GM18502 (cell line): ENCODE measurements at regions not wholly inside any gene's neighbourhood (a gene's known extent, or its start where the extent isn't known, plus 50 kb on each side); places are given as distances from the start of the nearest gene placed in this dataset.

Experiments used
- ATAC-seq: cut with Tn5 transposase; IDR thresholded peaks from one replicate; pipeline ENCODE4 v1.9.1; 2021; ENCODE audit warnings: mild to moderate bottlenecking; ENCODE audit not compliant: unreplicated experiment, poor library complexity

DNA sequence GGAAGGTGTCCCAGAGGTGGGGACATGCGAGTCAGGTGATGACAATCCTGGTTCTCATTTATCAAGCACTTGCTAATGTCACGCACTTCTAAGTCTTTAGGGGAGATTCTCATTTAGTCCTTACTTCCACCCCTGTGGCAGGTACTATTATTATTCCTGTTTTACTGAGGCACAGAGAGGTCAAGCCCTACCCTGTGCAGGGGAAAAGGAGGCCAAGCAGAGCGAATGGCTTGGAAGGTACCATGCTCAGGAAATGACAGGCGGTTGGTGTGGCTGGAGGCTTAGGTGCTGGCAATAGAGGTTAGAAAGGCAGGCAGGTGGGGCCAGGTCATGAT is 268.9 kb downstream of the UACA start:
- no peak for ATAC-seq

DNA sequence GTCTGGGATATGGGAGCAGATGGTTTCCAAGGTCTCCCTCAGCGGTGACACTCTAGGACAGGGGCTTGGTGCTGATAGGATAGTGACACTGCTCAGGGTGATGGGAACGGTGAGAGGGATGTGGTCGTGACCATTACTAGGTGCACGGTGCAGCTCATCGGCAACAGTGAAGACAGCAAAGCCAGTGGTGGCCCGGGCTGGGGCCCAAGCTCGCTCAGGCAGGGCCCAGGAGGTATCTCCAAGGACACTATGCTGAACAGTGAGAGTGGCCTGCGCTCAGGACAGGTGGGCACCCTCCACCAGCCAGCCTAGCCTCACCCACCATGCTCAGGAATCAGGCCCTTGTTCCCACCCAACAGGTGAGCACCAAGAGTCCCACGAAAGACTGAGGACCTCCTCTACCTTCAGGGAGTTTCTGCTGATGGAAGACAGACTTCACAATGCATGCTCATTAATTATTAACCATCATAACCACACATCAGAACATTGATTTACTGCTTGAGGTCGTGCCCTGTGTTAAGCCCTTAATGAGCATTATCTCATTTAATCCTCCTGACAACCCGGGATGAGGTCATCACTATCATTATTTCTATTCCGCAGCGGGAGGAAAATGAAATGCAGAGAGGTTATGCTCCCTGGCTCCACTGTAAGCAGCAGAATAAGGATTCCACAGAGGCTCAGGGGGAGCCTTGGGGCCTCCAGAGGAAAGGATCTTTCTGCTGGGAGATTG is 269.4 kb downstream of the UACA start:
- no peak for ATAC-seq

DNA sequence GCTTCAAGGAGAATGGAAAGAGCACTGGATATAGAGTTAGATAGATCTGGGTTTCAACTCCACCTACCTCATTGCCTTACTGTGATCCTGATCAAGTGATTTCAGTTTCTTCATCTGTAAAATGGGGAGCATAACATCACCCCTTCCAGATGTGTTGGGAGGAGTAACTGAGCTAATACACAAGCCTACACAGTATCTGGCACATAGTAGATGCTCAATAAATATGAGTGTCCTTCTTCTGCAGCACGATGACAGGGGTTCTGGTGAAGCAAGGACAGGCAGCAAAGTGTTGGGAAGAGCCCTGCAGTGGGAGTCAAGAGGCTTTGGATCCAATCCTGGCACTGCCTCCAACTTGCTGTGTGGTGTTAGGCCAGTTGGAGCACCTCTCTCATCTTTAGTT is 270.0 kb downstream of the UACA start:
- no peak for ATAC-seq

DNA sequence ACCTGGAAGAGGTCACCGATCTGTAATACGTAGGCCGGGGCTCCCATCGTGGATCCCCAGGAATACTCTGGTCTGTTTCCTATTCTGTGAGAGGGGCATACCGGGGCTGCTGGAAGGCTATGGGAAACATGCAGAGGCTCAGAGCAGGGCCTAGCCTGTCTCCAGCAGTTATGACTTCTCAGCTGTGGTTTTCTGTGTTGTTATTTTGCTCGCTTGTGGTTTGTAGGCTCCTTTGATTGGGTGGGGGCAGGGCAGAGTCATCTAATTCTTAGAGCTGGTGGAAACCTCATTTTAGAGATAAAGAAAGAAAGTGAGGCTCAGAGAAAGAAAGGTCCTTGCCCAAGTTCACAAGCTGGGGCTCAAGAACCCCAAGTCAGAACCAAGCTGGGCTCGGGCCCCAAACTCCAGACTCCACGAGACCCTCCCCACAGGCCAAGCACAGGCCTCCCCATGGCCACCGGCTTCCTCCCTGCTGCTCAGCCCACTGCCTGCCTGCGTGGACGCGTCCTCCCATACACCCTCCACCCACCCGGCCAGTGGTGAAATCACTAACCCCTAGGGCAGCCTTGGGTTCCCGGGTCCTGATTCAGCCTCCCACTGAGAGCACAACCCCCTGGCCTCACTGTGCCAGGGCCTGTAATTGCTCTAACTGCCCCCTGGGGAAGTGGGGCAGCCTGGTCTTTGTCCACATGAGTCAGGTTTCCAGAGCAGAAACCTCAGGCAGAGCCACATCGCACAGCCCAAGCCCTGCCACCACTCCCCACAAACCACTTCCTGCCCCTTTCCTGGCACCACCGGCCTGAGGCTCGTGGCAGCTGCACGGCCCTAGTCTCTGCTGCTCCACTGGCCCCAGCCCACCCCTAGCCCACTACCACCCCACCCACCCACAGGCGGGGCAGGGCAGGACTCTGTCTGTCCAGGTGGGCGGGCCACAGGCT is 270.8 kb downstream of the UACA start:
- ATAC-seq = peak; percentile 55

DNA sequence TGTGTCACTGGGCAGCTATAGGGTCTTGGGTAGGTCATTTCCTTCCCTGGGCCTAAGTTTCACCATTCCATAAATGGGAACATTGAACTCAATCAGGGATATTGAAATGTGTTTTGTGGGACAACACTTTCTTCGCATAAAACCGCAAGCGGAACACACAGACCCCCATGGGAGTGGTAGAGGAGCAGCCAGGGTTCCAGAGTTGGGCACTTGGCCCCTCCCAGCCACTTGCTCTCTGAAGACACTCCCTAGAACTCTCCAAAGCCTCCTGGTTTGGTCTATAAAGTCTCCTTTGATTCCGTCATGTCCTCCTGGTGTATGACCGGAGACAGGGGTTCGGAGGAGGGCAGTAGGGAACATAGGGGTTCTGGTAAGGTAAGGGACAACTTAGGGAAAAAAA is 271.7 kb downstream of the UACA start:
- ATAC-seq = no peak

DNA sequence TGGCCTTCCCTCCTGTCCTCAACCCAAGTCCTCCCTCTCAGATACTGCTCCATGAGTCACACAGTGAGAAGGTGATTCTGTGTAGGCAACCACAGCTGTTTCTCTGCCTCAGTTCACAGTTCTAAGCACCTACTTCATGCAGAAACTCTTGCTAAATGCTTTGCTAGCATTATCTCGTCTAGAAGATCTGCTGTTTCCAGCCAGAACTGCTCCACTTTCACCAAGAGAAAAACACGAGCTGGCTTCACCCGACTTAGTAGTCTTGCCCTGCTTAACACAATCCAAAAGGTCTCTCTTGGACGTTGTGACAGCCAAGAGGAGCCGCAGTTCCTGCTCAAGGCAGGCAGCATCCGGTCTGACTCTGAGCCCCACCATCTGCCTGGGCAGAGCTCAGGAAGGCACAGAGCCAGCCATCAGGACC is 272.1 kb downstream of the UACA start:
- no peak for ATAC-seq

DNA sequence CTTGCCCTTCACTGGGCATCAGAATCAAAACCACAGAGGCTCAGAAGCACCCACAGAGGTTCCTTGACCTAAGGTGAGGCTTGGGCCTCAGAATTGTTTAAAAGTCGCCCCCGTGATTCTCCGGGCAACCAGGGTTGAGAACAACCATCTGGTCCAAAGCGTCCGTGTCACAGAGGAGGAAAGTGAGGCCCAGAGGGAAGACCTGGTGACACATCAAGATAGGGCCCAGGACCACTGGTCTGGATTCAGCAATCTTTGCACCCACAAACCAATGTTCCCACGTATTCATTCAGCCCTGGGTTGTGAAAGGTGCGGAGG is 272.6 kb downstream of the UACA start:
- ATAC-seq = no peak

DNA sequence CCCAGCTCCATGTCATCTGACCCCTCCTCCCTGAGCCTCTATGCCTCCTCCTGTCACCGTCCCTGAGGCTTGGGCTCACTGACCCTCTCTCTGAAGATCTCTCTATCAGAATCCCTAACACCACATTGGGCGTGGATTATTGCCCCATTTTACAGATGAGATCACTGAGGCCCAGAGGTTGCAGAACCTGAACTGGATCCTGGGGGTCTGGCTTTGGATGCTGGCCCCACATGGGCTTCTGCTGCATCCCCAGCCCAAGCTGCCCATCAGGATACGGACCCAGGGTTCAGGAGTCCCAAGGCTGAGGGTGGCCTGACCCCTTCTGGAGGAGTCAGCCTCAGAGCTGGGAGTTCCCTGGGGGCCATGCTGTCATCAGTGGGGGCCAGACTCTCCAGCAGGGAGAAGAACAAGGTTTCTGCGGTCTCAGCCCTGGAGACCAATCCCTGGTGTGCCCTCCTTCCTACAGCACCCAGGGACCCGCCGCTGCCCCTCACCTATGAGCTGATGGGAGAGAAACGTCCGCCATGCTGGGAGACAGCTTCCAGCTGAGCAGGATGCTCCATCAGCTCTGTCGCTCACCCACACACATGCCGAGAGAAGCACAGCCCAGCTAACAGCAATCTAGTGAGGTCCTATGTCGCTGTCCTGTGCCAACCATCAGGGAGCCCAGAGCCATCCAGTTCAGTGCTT is 273.1 kb downstream of the UACA start:
- no peak for ATAC-seq

DNA sequence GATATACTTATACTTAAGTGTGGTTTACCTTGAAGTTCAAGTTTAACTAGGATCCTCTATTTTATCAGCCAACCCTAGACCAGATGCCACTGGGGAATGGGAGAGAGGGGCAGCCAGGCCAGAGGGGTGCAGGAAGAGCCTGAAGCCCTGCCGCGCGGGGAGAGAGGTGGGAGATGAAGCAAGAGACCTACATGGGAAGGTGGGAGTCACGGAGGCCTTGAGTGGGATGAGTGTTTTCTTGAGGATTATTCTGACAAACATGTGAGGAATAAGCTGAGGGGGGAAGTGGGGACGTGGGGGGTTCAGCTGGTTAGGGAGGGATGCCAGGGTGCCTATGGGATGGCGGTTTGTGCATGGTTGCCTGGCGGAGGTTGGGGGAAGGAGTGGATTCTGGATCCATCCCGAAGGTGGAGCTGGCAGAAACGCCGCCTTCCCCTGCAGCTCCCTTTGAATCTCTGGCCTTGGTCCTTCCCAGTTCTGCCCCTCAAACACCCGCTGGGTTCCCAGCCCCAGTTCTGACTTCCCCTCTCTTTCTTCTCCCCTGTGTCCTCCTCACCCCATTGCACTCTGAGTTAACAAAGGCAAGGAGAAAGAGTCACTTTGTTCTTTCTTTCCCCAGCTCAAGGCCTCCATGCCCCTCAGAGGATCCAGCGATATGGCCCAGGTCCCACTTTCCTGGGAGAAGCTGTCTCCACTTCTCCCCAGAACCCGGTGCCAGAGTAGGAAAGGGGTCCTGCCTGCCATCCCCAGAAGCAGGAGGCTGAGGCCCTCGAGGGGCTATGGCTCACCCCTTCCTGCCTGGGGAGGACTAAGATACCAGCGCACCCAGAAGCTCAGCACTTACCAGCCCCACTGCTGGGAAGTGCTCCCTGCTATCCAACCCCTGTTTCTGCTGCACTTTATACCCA is 274.2 kb downstream of the UACA start:
- ATAC-seq = no peak

- ATAC-seq = no peak
Measured at GRCh38 chr15:70488002-70488605, 275.3 kb downstream of the UACA start.

GRCh38 chr15:70487387-70487740 is 276.0 kb downstream of the UACA start:
- no peak for ATAC-seq

DNA sequence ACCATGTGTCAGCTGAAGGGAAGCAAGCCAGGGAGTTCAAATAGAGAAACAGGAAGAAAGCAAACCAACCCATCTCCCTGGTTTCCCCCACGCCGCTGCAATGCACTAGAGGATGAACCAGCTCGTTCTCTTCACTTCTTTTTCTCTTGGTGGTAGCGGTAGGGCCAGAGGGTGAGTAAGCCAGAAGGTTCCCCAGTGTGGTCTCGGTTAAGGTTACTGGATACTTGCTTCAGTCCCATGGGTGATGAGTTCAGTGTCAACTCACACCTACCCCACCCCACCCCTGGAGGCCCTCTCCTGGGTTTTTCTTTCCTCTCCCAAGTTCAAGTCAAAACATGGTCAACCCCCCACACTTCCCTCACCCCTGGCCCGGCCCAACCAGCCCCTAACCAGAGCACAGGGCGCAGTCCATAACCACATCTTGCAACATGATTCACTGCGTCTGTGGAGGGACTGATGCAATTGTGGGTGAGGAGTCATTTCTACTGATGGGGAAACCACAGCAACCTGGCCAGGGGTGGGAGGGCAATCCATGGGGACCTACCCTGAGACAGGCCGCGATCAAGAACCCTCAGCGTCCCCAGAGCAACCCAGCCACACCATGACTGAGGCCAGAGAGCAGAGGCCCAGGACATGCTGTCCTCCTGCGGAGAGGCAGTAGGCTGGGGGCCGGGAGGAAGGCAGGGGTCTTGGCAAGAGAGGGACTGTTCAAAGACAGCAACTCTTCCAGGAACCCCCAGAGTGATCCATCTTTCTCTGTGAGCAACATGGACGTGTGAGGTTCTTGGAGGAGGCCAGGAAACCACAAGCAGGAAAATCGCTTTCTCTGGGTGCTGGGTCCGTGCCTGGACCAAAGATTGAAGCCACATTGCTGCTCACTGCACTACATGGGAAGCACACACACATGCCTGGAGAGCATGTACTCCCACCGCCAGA is 276.6 kb downstream of the UACA start:
- peak; percentile 74 for ATAC-seq

GRCh38 chr15:70486012-70486411 is 277.3 kb downstream of the UACA start:
- no peak for ATAC-seq

DNA sequence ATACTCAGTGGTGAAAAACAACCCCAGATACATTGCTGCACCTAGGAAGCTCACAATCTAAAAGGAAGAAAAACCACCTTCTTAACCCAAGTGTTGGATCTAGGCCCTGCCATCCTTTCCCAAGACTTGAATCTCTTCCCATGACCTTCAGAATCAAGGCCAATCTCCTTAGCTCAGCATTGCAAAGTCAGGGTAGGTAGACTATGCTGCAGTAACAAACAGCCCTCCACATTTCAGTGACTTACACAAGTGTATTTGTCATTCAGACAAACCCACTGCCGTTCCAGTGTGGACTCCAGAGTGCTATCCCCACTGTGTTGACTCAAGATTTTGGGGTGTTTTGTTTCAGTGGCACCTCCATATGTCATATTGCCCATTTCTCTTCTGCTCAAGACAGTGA is 278.4 kb downstream of the UACA start:
- no peak for ATAC-seq

- ATAC-seq = no peak
Measured at GRCh38 chr15:70483513-70483912, 279.8 kb downstream of the UACA start.

GRCh38 chr15:70480196-70480856 is 283.0 kb downstream of the UACA start:
- ATAC-seq = peak; percentile 50

GRCh38 chr15:70479785-70480184 is 283.6 kb downstream of the UACA start:
- peak; percentile 36 for ATAC-seq

GRCh38 chr15:70479056-70479455 is 284.3 kb downstream of the UACA start:
- no peak for ATAC-seq
